Muscle of leg (tissue), 3 donors: ENCODE measurements at regions not wholly inside any gene's neighbourhood (a gene's known extent, or its start where the extent isn't known, plus 50 kb on each side); places are given as distances from the start of the nearest gene placed in this dataset.

Source experiments
- DNase-seq: peaks from one replicate; pipeline ENCODE4 v3.0.0; 2013
- H3K27ac ChIP-seq: one replicate; pipeline ENCODE4 v1.5.1; 2013; ENCODE audit warnings: mild to moderate bottlenecking, low read length, control low read depth
- H3K27me3 ChIP-seq: one replicate; pipeline ENCODE4 v1.6.1; 2013; ENCODE audit warnings: low read length; ENCODE audit not compliant: control insufficient read depth, insufficient read depth
- H3K36me3 ChIP-seq: one replicate; pipeline ENCODE4 v1.6.1; 2013; ENCODE audit warnings: low read length; ENCODE audit not compliant: control insufficient read depth, insufficient read depth
- H3K4me1 ChIP-seq: one replicate; pipeline ENCODE4 v1.6.1; 2013; ENCODE audit warnings: low read length; ENCODE audit not compliant: control insufficient read depth, insufficient read depth
- H3K4me3 ChIP-seq: one replicate; pipeline ENCODE4 v1.5.1; 2013; ENCODE audit warnings: low read length, control low read depth
- H3K9me3 ChIP-seq: replicated peaks from 2 replicates; pipeline ENCODE4 v1.6.1; 2013; ENCODE audit warnings: low read depth, low read length; ENCODE audit not compliant: control insufficient read depth
- WGBS: methylation state at CpG from one replicate; pipeline ENCODE4 v1.1.5; 2013; ENCODE audit warnings: missing lambda C conversion rate; ENCODE audit not compliant: insufficient coverage; 5-methylcytosine and 5-hydroxymethylcytosine counted together

GRCh38 chr2:136214307-136215200, 96.6 kb upstream of the CXCR4 start:
- 78% methylated on average over 3 of the region's 5 CpGs for WGBS
- no peak overlapping the region for H3K4me3 ChIP-seq
- H3K36me3 ChIP-seq = no peaks in the 10 kb centered on the region
- H3K27ac ChIP-seq = no peak overlapping the region
- H3K4me1 ChIP-seq = no peaks in the 10 kb centered on the region
- DNase-seq = no peak
- no peaks in the 10 kb centered on the region for H3K27me3 ChIP-seq
- H3K9me3 ChIP-seq = no peaks in the 10 kb centered on the region

GRCh38 chr2:136213836-136214235, 95.9 kb upstream of the CXCR4 start:
- H3K4me1 ChIP-seq = no peaks in the 10 kb centered on the region
- H3K36me3 ChIP-seq = no peaks in the 10 kb centered on the region
- no peak overlapping the region for H3K27ac ChIP-seq
- H3K4me3 ChIP-seq = no peak overlapping the region
- no peaks in the 10 kb centered on the region for H3K9me3 ChIP-seq
- WGBS = 60% methylated on average over 1 of the region's 3 CpGs
- H3K27me3 ChIP-seq = no peaks in the 10 kb centered on the region
- DNase-seq = no peak

DNA sequence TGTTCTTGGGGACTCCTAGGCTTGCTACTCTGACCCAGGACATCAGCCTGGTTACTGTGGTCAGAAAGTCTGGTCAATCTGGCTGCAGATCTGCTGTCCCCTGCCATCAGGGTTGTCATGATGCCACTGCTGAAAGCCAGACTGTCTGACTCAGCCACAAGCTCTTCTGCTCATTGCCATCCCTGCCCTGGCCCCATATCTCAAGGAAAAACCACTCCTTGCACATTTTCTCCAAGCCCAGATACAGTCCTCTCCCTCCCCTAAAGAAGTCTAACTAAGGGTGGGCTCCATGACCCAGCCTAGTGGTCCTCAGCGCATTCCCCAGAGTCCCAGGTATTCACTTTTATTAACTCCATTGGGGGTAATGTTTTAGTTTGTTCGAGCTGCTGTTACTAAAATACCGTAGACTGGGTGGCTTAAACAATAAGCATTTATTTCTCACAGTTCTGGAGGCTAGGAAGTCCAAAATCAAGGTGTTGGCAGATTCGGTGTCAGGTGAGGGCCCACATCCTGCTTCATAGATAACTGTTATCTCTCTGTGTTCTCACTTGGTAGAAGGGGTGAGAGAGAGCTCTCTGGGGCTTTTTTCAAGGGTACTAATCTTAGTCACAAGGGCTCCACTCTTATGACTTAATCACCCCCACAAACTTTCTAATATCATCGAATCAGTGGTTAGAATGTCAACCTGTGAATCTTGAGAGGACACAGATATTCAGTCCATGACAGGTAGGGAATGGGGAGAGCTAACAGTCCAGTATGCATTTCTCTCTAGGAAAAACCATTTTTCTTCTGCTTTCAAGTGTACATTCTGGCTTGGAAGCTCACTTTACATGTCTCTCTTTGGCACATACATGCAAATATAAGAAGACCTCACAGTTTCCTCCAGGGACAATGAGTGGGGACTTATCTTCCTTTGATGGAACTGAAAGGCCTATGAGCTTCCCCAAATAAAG, 94.8 kb upstream of the CXCR4 start:
- no CpG with 5 or more reads among the region's 5 CpGs for WGBS
- no peak overlapping the region for H3K27ac ChIP-seq
- no peak overlapping the region for H3K4me3 ChIP-seq
- no peaks in the 10 kb centered on the region for H3K36me3 ChIP-seq
- H3K4me1 ChIP-seq = no peaks in the 10 kb centered on the region
- H3K9me3 ChIP-seq = no peaks in the 10 kb centered on the region
- H3K27me3 ChIP-seq = no peaks in the 10 kb centered on the region
- no peak for DNase-seq

DNA sequence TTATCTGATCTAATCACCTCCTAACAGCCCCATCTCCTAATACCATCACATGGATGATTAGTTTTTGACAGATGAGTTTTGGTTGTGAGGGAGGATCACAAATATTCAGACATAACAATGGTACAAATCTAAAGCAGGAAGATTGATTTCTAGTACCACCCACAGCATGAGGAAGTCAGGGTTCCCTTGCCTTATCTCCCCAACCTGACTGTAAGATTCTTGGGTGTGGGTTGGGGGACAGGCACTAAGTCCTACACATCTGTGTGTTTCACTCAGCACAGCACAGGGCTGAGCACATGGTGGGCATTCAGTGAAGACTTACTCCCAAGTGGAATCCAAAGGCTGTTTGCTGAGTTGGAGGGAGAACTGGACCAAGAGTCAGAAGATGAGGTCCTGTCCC, 93.8 kb upstream of the CXCR4 start:
- no peak overlapping the region for H3K27ac ChIP-seq
- no peak for DNase-seq
- H3K9me3 ChIP-seq = no peaks in the 10 kb centered on the region
- no peaks in the 10 kb centered on the region for H3K36me3 ChIP-seq
- no peaks in the 10 kb centered on the region for H3K4me1 ChIP-seq
- H3K4me3 ChIP-seq = no peak overlapping the region
- no peaks in the 10 kb centered on the region for H3K27me3 ChIP-seq

GRCh38 chr2:136210822-136211221, 92.9 kb upstream of the CXCR4 start:
- Histone ChIP-seq H3K4me3 (no peak overlapping the region), H3K27ac (no peak overlapping the region), H3K36me3 (no peaks in the 10 kb centered on the region), H3K4me1 (peaks cover 2% of the 10 kb centered on the region), H3K9me3 (no peaks in the 10 kb centered on the region), H3K27me3 (no peaks in the 10 kb centered on the region)
- no peak for DNase-seq

GRCh38 chr2:136210455-136210805, 92.5 kb upstream of the CXCR4 start:
- 63% methylated on average over 2 of the region's 2 CpGs for WGBS
- H3K27ac ChIP-seq = no peak overlapping the region
- H3K4me1 ChIP-seq = peaks cover 2% of the 10 kb centered on the region

DNA sequence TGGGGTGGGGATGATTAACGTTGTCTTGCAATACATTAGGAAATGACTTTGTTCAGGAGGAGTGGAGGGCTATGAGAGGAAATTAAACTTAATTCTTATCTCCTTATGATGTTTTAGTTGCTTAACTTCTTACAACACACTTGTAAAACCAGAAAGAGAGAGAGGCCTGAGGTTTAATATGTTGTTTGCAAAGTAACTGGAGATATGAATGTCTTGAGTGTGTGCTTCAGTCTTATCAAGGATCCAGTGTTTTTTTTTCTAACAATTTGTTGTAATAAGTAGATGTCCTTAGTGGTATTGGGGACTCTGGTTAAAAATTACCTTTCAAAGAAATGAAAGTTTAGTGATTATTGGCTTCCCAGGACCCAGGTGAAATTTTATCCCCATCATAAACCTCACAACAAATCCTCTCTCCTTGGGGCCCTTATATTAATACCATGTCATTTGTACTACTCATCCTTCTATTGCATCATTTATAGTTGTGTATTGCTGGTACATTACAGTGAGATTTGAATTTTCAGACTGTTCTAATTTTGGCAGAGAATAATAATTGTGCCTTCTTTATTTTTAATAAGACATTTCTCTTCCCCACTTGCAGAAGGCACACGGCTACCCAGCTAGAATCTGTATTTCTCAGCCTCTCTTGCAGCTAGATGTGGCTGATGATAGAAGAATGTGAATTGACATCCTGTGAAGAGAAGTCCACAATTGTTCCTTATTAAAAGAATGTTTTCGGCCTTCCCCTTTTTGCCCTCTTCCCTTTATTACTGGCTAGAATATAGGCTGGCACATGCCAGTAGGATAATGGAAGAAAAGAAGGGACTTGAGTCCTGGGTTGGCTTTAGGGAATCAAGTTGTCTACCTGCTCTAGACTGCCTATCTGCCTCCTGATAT, 91.9 kb upstream of the CXCR4 start:
- Histone ChIP-seq H3K36me3 (no peaks in the 10 kb centered on the region), H3K4me1 (peaks cover 2% of the 10 kb centered on the region), H3K4me3 (no peak overlapping the region), H3K27me3 (no peaks in the 10 kb centered on the region), H3K27ac (no peak overlapping the region), H3K9me3 (no peaks in the 10 kb centered on the region)
- no peak for DNase-seq
- WGBS = no CpG with 5 or more reads among the region's 3 CpGs

More at GRCh38 chr2:136210455-136210805, 92.5 kb upstream of the CXCR4 start:
- peak; percentile 45 for DNase-seq
- Histone ChIP-seq H3K27me3 (no peaks in the 10 kb centered on the region), H3K4me3 (no peak overlapping the region), H3K36me3 (no peaks in the 10 kb centered on the region), H3K9me3 (no peaks in the 10 kb centered on the region)

- peaks cover 2% of the 10 kb centered on the region for H3K4me1 ChIP-seq
- no peaks in the 10 kb centered on the region for H3K27me3 ChIP-seq
- H3K9me3 ChIP-seq = no peaks in the 10 kb centered on the region
- H3K4me3 ChIP-seq = no peak overlapping the region
- WGBS = 77% methylated on average over 7 of the region's 8 CpGs
- no peak overlapping the region for H3K27ac ChIP-seq
- H3K36me3 ChIP-seq = no peaks in the 10 kb centered on the region
- DNase-seq = no peak
Observed at GRCh38 chr2:136208682-136209420, 90.9 kb upstream of the CXCR4 start.

- Histone ChIP-seq H3K36me3 (no peaks in the 10 kb centered on the region), H3K4me3 (no peak overlapping the region), H3K9me3 (no peaks in the 10 kb centered on the region), H3K27me3 (no peaks in the 10 kb centered on the region), H3K27ac (no peak overlapping the region), H3K4me1 (peaks cover 2% of the 10 kb centered on the region)
- DNase-seq = no peak
- WGBS = 90% methylated on average over 1 of the region's 2 CpGs
Observed at GRCh38 chr2:136207665-136208064, 89.7 kb upstream of the CXCR4 start.
